Right cardiac atrium (tissue), 5 donors: ENCODE measurements at regions not wholly inside any gene's neighbourhood (a gene's known extent, or its start where the extent isn't known, plus 50 kb on each side); places are given as distances from the start of the nearest gene placed in this dataset.
A peak's percentile ranks its signal among the peaks of the same experiment; 100 is the strongest.
"Not testable (repeated sequence)": the region's sequence is repeated elsewhere in the genome, so short reads cannot be mapped to it uniquely, and the experiment has no call there.

Experiments used
- ATAC-seq, 2 donors: fragments of 200-7000 bp; cut with Tn5 transposase; one replicate each; pipeline versions ENCODE4 v1.8.0 to v1.9.1; 2020; ENCODE audit warnings: moderate library complexity in 2 of 2, mild to moderate bottlenecking in 1 of 2
- DNase-seq, 3 donors: peaks; one replicate each; pipeline ENCODE4 v3.0.0-alpha.2; 2020
- H3K27ac ChIP-seq: one replicate; pipeline ENCODE4 v1.5.1; 2013; ENCODE audit warnings: mild to moderate bottlenecking, low read length, control low read depth, moderate library complexity
- H3K27me3 ChIP-seq: one replicate; pipeline ENCODE4 v1.6.1; 2013; ENCODE audit not compliant: control insufficient read depth, insufficient read depth
- H3K4me1 ChIP-seq: one replicate; pipeline ENCODE4 v1.6.1; 2013; ENCODE audit warnings: low read length; ENCODE audit not compliant: control insufficient read depth, insufficient read depth
- H3K4me3 ChIP-seq: one replicate; pipeline ENCODE4 v1.5.1; 2013; ENCODE audit warnings: low read length, control low read depth
- H3K9me3 ChIP-seq: one replicate; pipeline ENCODE4 v1.6.1; 2013; ENCODE audit warnings: low read length; ENCODE audit not compliant: control insufficient read depth
- WGBS: extraction: QIAGEN DNeasy Blood & Tissue Kit; methylation state at CpG from one replicate; pipeline ENCODE4 v1.1.7; 2013; 5-methylcytosine and 5-hydroxymethylcytosine counted together
- intact Hi-C, 4 donors: fragments of 100-400 bp; cut with DNase I; formaldehyde crosslinking; loops; one replicate each; pipeline versions ENCODE4 v1.11.0 to v1.14.0; 2022 to 2023
- donor health status: healthy with polysubstance abuse.
- donor health status: DM: no; HTN: yes; CAD: no.
- donor health status: DM: no; HTN: no; CAD: no.
- donor health status: DM: no; HTN: yes; CAD: no; lungs with severe emphysema.
- donor health status: DM: yes; HTN: yes; CAD: no.

DNA sequence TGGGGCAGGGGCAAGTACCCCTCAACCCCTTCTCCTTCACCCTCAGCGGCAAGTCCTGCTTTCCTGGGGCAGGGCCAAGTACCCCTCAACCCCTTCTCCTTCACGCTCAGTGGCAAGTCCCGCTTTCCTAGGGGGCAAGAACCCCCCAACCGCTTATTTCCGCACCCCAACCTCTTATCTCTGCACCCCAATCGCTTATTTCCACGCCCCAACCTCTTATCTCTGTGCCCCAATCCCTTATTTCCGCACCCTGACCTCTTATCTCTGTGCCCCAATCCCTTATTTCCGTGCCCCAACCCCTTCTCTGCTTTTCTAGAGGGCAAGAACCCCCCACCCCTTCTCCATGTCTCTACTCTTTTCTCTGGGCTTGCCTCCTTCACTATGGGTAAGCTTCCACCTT, 109.2 kb upstream of the PELI1 start:
- H3K4me1 ChIP-seq, H3K27me3 ChIP-seq, H3K4me3 ChIP-seq, DNase-seq, intact Hi-C loops, ATAC-seq, H3K27ac ChIP-seq, H3K9me3 ChIP-seq: not testable (repeated sequence)
- 92% methylated on average over 9 of the region's 9 CpGs for WGBS

GRCh38 chr2:64258566-64258965, 114.3 kb upstream of the PELI1 start:
- peaks cover 4% of the 10 kb centered on the region for H3K4me1 ChIP-seq
- ATAC-seq = no peak
- intact Hi-C loops = no loop called here

DNA sequence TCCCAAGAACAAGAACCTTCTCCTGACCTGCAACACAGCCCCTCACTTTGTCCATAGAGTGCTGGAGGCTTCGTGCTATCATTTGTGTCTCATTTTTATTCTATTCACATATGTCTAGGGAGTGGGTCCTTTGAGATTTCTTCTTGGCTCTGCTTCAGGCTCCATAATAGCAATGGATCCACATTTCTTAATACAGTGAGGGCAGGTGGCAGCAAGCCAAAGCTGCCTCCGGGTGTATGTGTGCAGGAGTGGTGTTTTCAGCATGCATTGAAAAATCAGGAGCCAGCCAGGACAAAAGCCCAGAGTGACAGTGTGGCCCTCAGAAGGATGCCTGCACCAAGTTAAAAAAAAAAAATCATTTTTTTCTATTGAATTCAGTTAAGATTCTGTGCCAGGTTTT, 115.1 kb upstream of the PELI1 start:
- intact Hi-C loops = no loop called here
- peaks cover 4% of the 10 kb centered on the region for H3K4me1 ChIP-seq
- H3K9me3 ChIP-seq = no peaks in the 10 kb centered on the region
- WGBS = 29% methylated on average over 2 of the region's 2 CpGs
- no peak overlapping the region for H3K27ac ChIP-seq
- DNase-seq (peak; percentile 35 to 82 (median 71)), ATAC-seq (no peak)
- H3K27me3 ChIP-seq = no peaks in the 10 kb centered on the region
- no peak overlapping the region for H3K4me3 ChIP-seq

More at GRCh38 chr2:64258566-64258965, 114.3 kb upstream of the PELI1 start:
- Histone ChIP-seq H3K27me3 (no peaks in the 10 kb centered on the region), H3K9me3 (no peaks in the 10 kb centered on the region), H3K27ac (no peak overlapping the region), H3K4me3 (no peak overlapping the region)
- 93% methylated on average over 5 of the region's 5 CpGs for WGBS
- no peak for DNase-seq

DNA sequence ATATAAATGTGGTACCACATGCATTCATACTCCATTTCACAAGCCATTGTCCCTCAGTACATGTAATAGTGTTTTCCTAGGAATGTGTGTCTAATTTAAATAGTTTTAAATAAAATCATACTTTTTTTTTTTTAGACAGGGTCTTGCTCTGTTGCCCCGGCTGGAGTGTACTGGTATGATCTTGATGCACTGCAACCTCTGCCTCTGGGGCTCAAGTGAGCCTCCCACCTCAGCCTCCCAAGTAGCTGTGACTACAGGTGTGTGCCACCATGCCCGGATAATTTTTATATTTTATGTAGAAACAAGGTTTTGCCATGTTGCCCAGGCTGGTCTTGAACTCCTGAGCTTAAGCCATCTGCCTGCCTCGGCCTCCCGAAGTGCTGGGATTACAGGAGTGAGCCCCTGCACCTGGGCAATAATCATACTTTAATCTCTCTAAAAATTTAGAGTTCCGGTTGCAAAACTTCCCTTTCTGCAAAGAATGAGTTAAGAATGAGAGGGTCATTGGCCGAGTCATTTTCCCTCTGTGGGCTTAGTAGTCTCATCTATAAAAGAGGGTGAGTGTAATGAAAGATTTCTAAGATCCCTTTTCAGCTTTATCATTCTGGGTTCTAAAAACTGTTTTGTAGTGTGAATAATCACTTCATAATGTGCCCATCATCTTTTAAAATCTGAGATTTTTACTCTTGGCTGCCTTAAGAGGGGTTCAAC, 116.0 kb upstream of the PELI1 start:
- ATAC-seq (no peak), DNase-seq (no peak)
- Histone ChIP-seq H3K4me3 (peak overlapping the region; percentile 20), H3K4me1 (peaks cover 4% of the 10 kb centered on the region), H3K27ac (peak overlapping the region; percentile 27), H3K27me3 (no peaks in the 10 kb centered on the region), H3K9me3 (no peaks in the 10 kb centered on the region)
- WGBS = 84% methylated on average over 6 of the region's 6 CpGs
- intact Hi-C loops = no loop called here

DNA sequence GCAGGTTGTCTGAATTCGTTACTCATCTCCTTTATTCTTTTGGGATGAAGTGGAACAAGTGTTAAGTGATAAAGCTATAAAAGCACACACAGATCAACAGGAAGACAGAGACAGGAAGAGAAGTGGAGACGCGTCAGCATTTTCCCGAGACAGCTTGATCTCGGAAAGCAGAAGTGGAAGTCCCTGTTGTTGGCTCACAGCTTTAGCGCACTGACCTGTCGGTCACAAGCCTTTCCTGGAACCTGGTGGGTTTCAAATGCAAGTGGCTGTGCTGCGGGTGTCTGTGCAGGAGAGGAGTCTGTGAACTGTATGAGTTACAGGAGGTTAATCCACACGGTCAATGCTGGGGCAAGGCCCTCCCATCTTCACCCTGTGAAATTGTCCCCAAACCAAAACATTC, 116.6 kb upstream of the PELI1 start:
- Histone ChIP-seq H3K9me3 (no peaks in the 10 kb centered on the region), H3K27me3 (no peaks in the 10 kb centered on the region), H3K27ac (peak overlapping the region; percentile 70), H3K4me1 (peaks cover 4% of the 10 kb centered on the region), H3K4me3 (peak overlapping the region; percentile 20)
- DNase-seq (peak in 2 of 3 donors; percentile 53 to 66), ATAC-seq (peak; percentile 80 to 84)
- 21% methylated on average over 9 of the region's 9 CpGs for WGBS
- intact Hi-C loops = no loop called here

GRCh38 chr2:64262071-64262470, 117.9 kb upstream of the PELI1 start:
- peaks cover 5% of the 10 kb centered on the region for H3K4me1 ChIP-seq

DNA sequence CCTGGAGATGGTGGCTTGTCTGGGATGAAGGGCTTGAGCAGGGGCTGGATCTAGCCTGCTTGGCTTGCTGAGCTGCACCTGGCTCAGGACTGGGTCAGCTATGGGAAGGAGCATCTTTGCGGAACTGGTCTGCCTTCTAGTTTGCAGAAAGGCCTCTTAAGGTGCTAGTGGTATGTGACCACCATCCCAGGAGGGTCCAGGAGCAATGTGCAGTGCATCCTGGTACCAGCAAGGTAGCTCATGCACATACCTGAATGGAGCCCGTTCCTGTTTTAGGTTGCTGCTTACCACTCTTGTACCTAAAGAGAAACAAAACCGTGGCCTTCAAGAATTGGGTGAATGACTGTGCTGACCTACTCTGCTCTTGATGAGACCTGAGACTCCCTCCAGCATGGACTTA, 118.6 kb upstream of the PELI1 start:
- Histone ChIP-seq H3K4me3 (no peak overlapping the region), H3K27ac (no peak overlapping the region), H3K4me1 (peaks cover 9% of the 10 kb centered on the region), H3K27me3 (no peaks in the 10 kb centered on the region), H3K9me3 (no peaks in the 10 kb centered on the region)
- intact Hi-C loops = no loop called here
- 94% methylated on average over 3 of the region's 3 CpGs for WGBS
- DNase-seq (no peak), ATAC-seq (no peak)

More at GRCh38 chr2:64262071-64262470, 117.9 kb upstream of the PELI1 start:
- no peak overlapping the region for H3K27ac ChIP-seq
- H3K27me3 ChIP-seq = no peaks in the 10 kb centered on the region
- no peaks in the 10 kb centered on the region for H3K9me3 ChIP-seq
- intact Hi-C loops = no loop called here
- ATAC-seq (peak in 1 of 2 donors; percentile 78), DNase-seq (no peak)
- H3K4me3 ChIP-seq = no peak overlapping the region
- 66% methylated on average over 3 of the region's 3 CpGs for WGBS

GRCh38 chr2:64263315-64263714, 119.1 kb upstream of the PELI1 start:
- H3K4me1 ChIP-seq = peaks cover 9% of the 10 kb centered on the region
- ATAC-seq (peak in 1 of 2 donors; percentile 47), DNase-seq (no peak)
- no peaks in the 10 kb centered on the region for H3K27me3 ChIP-seq
- intact Hi-C loops = no loop called here
- H3K9me3 ChIP-seq = no peaks in the 10 kb centered on the region
- WGBS = 55% methylated on average over 6 of the region's 6 CpGs
- H3K4me3 ChIP-seq = no peak overlapping the region
- no peak overlapping the region for H3K27ac ChIP-seq

- peaks cover 8% of the 10 kb centered on the region for H3K4me1 ChIP-seq
- no peak overlapping the region for H3K27ac ChIP-seq
- intact Hi-C loops = no loop called here
- H3K27me3 ChIP-seq = no peaks in the 10 kb centered on the region
- H3K9me3 ChIP-seq = no peaks in the 10 kb centered on the region
- 47% methylated on average over 1 of the region's 1 CpG for WGBS
- DNase-seq (no peak), ATAC-seq (peak; percentile 53 to 67)
- H3K4me3 ChIP-seq = no peak overlapping the region
Observed at GRCh38 chr2:64267699-64268098, 123.5 kb upstream of the PELI1 start.

GRCh38 chr2:64268330-64269048, 124.3 kb upstream of the PELI1 start:
- H3K27ac ChIP-seq = no peak overlapping the region
- no peaks in the 10 kb centered on the region for H3K9me3 ChIP-seq
- no peaks in the 10 kb centered on the region for H3K27me3 ChIP-seq
- no peak for DNase-seq
- intact Hi-C loops = no loop called here
- peak in 1 of 2 donors; percentile 33 for ATAC-seq
- 55% methylated on average over 9 of the region's 9 CpGs for WGBS
- no peak overlapping the region for H3K4me3 ChIP-seq
- H3K4me1 ChIP-seq = peaks cover 12% of the 10 kb centered on the region

GRCh38 chr2:64273524-64274398, 129.5 kb upstream of the PELI1 start:
- Histone ChIP-seq H3K27ac (peak overlapping the region; percentile 82), H3K4me3 (no peak overlapping the region), H3K27me3 (no peaks in the 10 kb centered on the region), H3K4me1 (peaks cover 15% of the 10 kb centered on the region), H3K9me3 (no peaks in the 10 kb centered on the region)
- DNase-seq (peak in 2 of 3 donors; percentile 27 to 64), ATAC-seq (peak; percentile 93 to 94)
- intact Hi-C loops = no loop called here
- 23% methylated on average over 6 of the region's 6 CpGs for WGBS
